ENCODE measurements at regions not wholly inside any gene's neighbourhood (a gene's known extent, or its start where the extent isn't known, plus 50 kb on each side); places are given as distances from the start of the nearest gene placed in this dataset.

- no peak for DNase-seq (ENCODE audit: low read depth)
Observed at GRCh38 chr3:31384117-31384516, 148.6 kb upstream of the STT3B start.

- DNase-seq (ENCODE audit: low read depth) = no peak
Observed at GRCh38 chr3:31389939-31390338, 142.8 kb upstream of the STT3B start.

- no peak for DNase-seq (ENCODE audit: low read depth)
Observed at GRCh38 chr3:31390466-31390865, 142.3 kb upstream of the STT3B start.

- DNase-seq (ENCODE audit: low read depth) = no peak
Observed at GRCh38 chr3:31391150-31391549, 141.6 kb upstream of the STT3B start.

GRCh38 chr3:31392568-31392967, 140.2 kb upstream of the STT3B start:
- no peak for DNase-seq (ENCODE audit: low read depth)

- peak; percentile 43 for DNase-seq (ENCODE audit: low read depth)
Observed at GRCh38 chr3:31399271-31399670, 133.5 kb upstream of the STT3B start.

GRCh38 chr3:31402117-31402516, 130.6 kb upstream of the STT3B start:
- DNase-seq (ENCODE audit: low read depth) = no peak

- DNase-seq (ENCODE audit: low read depth) = no peak
Observed at GRCh38 chr3:31403197-31403596, 129.5 kb upstream of the STT3B start.

GRCh38 chr3:31404871-31405270, 127.9 kb upstream of the STT3B start:
- DNase-seq (ENCODE audit: low read depth) = no peak

GRCh38 chr3:31405515-31405914, 127.2 kb upstream of the STT3B start:
- no peak for DNase-seq (ENCODE audit: low read depth)

GRCh38 chr3:31406896-31407295, 125.8 kb upstream of the STT3B start:
- DNase-seq (ENCODE audit: low read depth) = no peak

GRCh38 chr3:31407665-31408064, 125.1 kb upstream of the STT3B start:
- DNase-seq (ENCODE audit: low read depth) = no peak

GRCh38 chr3:31408720-31409119, 124.0 kb upstream of the STT3B start:
- peak; percentile 33 for DNase-seq (ENCODE audit: low read depth)

- no peak for DNase-seq (ENCODE audit: low read depth)
Observed at GRCh38 chr3:31409389-31409788, 123.3 kb upstream of the STT3B start.

GRCh38 chr3:31409866-31410265, 122.9 kb upstream of the STT3B start:
- DNase-seq (ENCODE audit: low read depth) = no peak

GRCh38 chr3:31410411-31410810, 122.3 kb upstream of the STT3B start:
- no peak for DNase-seq (ENCODE audit: low read depth)

- no peak for DNase-seq (ENCODE audit: low read depth)
Observed at GRCh38 chr3:31412832-31413231, 119.9 kb upstream of the STT3B start.

- DNase-seq (ENCODE audit: low read depth) = no peak
Observed at GRCh38 chr3:31413515-31413914, 119.2 kb upstream of the STT3B start.

- no peak for DNase-seq (ENCODE audit: low read depth)
Observed at GRCh38 chr3:31416980-31417379, 115.7 kb upstream of the STT3B start.

GRCh38 chr3:31417486-31417885, 115.2 kb upstream of the STT3B start:
- no peak for DNase-seq (ENCODE audit: low read depth)

GRCh38 chr3:31420311-31420710, 112.4 kb upstream of the STT3B start:
- DNase-seq (ENCODE audit: low read depth) = no peak

GRCh38 chr3:31421314-31422048, 111.2 kb upstream of the STT3B start:
- no peak for DNase-seq (ENCODE audit: low read depth)

GRCh38 chr3:31422237-31422636, 110.5 kb upstream of the STT3B start:
- peak; percentile 24 for DNase-seq (ENCODE audit: low read depth)

- no peak for DNase-seq (ENCODE audit: low read depth)
Observed at GRCh38 chr3:31423482-31423881, 109.2 kb upstream of the STT3B start.

Data from CMK (cell line).